ENCODE measurements at regions not wholly inside any gene's neighbourhood (a gene's known extent, or its start where the extent isn't known, plus 50 kb on each side); places are given as distances from the start of the nearest gene placed in this dataset.

DNA sequence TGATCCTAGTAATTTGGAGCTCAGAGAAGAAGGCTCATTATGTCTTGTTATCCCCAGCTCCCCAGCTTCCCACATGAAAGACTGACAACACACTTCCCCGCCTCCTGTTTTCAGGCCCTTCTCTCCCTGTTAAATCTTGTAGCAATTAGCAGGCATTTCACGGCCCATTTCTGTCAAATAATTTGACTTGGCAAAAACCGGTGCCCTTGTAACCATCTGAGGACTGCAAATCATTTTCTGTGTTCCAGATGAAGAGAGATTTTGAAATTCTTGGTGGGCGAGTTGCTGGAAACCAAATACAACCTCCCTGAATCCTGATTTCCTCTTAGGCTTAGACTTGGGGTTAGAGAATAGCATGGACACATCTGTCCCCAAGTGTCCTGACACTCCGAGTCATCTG, 109.7 kb downstream of the MSX2 start:
- H3K27me3 Mint-ChIP-seq (ENCODE audit: low read depth) = no peaks in the 10 kb centered on the region
- no peaks in the 10 kb centered on the region for H3K9me3 Mint-ChIP-seq (ENCODE audit: low read depth)
- TF ChIP-seq, protein P1, sequence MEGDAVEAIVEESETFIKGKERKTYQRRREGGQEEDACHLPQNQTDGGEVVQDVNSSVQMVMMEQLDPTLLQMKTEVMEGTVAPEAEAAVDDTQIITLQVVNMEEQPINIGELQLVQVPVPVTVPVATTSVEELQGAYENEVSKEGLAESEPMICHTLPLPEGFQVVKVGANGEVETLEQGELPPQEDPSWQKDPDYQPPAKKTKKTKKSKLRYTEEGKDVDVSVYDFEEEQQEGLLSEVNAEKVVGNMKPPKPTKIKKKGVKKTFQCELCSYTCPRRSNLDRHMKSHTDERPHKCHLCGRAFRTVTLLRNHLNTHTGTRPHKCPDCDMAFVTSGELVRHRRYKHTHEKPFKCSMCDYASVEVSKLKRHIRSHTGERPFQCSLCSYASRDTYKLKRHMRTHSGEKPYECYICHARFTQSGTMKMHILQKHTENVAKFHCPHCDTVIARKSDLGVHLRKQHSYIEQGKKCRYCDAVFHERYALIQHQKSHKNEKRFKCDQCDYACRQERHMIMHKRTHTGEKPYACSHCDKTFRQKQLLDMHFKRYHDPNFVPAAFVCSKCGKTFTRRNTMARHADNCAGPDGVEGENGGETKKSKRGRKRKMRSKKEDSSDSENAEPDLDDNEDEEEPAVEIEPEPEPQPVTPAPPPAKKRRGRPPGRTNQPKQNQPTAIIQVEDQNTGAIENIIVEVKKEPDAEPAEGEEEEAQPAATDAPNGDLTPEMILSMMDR (IDR thresholded peaks at IDR 0.05) = no peak
- H3K4me1 Mint-ChIP-seq (ENCODE audit: low read depth) = peaks cover 32% of the 10 kb centered on the region
- H3K27ac Mint-ChIP-seq (ENCODE audit: unreplicated experiment) = no peak overlapping the region
- DNase-seq (ENCODE audit: low spot score) = no peak
- H3K36me3 Mint-ChIP-seq (ENCODE audit: low read depth) = no peaks in the 10 kb centered on the region
- no peak overlapping the region for H3K4me3 Mint-ChIP-seq (ENCODE audit: unreplicated experiment)

DNA sequence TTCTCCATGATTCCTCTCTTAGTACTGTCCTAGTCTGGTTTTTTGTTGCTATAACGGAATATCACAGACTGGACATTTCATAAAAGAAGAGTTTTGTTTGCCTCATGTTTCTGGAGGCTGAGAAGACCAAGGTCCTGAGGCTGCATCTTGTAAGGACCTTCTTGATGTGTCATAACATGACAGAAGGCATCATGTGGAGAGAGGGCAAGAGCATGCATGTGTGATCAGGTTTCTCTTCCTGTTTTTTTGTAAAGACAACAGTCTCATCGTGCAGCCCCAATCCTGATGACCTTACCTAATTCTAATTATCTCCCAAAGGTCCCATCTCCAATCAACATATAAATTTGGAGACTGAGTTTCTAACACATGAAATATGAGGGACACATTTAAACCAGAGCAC, 108.4 kb downstream of the MSX2 start:
- Mint-ChIP-seq H3K27ac (ENCODE audit: unreplicated experiment) (no peak overlapping the region), H3K36me3 (ENCODE audit: low read depth) (no peaks in the 10 kb centered on the region), H3K4me1 (ENCODE audit: low read depth) (peaks cover 38% of the 10 kb centered on the region), H3K27me3 (ENCODE audit: low read depth) (no peaks in the 10 kb centered on the region), H3K9me3 (ENCODE audit: low read depth) (peaks cover 3% of the 10 kb centered on the region), H3K4me3 (ENCODE audit: unreplicated experiment) (no peak overlapping the region)
- DNase-seq (ENCODE audit: low spot score) = no peak
- TF ChIP-seq, protein P1 (IDR thresholded peaks at IDR 0.05) = no peak

DNA sequence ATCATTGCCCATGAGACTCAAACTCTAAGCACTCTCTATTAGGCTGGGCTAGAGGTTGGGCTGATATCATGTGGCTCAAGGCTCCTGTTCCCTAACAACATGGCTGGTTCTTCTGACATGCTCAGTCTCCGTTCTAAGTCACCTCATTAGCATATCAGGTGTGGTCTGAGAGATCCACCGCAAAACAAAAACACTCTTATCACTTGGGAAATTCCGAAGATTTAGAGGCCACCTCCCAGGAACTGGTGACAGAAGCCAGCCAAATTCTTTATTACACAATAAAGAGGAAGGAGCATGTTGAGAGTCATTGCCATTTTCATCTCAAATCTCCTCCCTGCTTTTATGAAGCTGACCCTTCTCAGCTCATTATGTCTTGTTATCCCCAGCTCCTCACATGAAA, 107.6 kb downstream of the MSX2 start:
- no peaks in the 10 kb centered on the region for H3K27me3 Mint-ChIP-seq (ENCODE audit: low read depth)
- TF ChIP-seq, protein P1 (IDR thresholded peaks at IDR 0.05) = no peak
- DNase-seq (ENCODE audit: low spot score) = no peak
- peaks cover 37% of the 10 kb centered on the region for H3K4me1 Mint-ChIP-seq (ENCODE audit: low read depth)
- H3K9me3 Mint-ChIP-seq (ENCODE audit: low read depth) = peaks cover 3% of the 10 kb centered on the region
- no peak overlapping the region for H3K27ac Mint-ChIP-seq (ENCODE audit: unreplicated experiment)
- no peak overlapping the region for H3K4me3 Mint-ChIP-seq (ENCODE audit: unreplicated experiment)
- no peaks in the 10 kb centered on the region for H3K36me3 Mint-ChIP-seq (ENCODE audit: low read depth)

DNA sequence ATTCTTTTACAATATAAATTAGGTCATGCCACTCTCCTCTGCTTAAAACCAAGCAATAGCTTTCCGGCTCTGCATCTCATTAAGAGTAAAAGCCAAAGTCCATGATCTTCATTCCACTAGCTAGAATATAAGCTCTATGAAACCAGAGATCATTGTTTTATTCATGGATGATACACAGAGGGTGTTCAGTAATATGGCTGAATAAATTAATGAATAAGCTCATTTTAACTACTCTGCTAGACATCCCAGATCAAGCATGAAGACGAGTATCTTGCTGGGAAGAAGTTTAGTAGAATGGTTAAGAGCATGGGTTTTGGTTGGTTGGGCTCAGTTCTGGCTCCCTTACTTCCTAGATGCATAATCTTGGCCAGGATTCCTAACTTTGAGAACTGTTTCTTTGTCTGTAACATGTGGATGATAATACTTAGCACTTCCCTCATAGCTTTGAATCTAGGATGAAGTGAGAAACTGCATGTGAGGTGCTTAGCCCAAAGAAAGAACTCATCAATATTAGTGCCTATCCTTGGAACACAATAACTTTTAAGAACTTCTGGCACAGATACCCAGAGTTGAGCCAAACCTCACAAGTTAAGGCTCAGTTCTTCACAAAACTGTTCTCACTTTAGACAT, 106.8 kb downstream of the MSX2 start:
- Mint-ChIP-seq H3K9me3 (ENCODE audit: low read depth) (peaks cover 3% of the 10 kb centered on the region), H3K36me3 (ENCODE audit: low read depth) (no peaks in the 10 kb centered on the region), H3K27ac (ENCODE audit: unreplicated experiment) (no peak overlapping the region), H3K4me3 (ENCODE audit: unreplicated experiment) (no peak overlapping the region), H3K27me3 (ENCODE audit: low read depth) (no peaks in the 10 kb centered on the region), H3K4me1 (ENCODE audit: low read depth) (peaks cover 43% of the 10 kb centered on the region)
- DNase-seq (ENCODE audit: low spot score) = no peak
- TF ChIP-seq, protein P1 (IDR thresholded peaks at IDR 0.05) = no peak

DNA sequence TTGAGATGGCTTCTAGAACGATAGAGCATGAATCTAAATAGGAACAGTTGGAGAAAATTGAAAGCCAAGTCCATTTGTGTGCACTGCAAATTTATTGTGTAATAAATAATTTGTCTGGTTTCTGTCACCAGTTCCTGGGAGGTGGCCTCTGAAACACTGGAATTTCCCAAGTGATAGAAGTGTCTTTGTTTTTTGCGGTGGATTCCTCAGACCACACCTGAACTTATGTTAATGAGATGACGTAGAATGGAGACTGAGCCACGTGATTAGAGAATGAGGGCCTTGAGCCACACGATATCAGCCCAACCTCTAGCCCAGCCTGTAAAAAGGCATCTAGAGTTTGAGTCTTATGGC, 105.1 kb downstream of the MSX2 start:
- Mint-ChIP-seq H3K27me3 (ENCODE audit: low read depth) (no peaks in the 10 kb centered on the region), H3K9me3 (ENCODE audit: low read depth) (peaks cover 3% of the 10 kb centered on the region), H3K27ac (ENCODE audit: unreplicated experiment) (peak overlapping the region; percentile 76), H3K4me1 (ENCODE audit: low read depth) (peaks cover 57% of the 10 kb centered on the region), H3K4me3 (ENCODE audit: unreplicated experiment) (no peak overlapping the region), H3K36me3 (ENCODE audit: low read depth) (no peaks in the 10 kb centered on the region)
- no peak for DNase-seq (ENCODE audit: low spot score)
- TF ChIP-seq, protein P1 (IDR thresholded peaks at IDR 0.05) = no peak
